Endothelial cell of umbilical vein (primary cell): ENCODE measurements at regions not wholly inside any gene's neighbourhood (a gene's known extent, or its start where the extent isn't known, plus 50 kb on each side); places are given as distances from the start of the nearest gene placed in this dataset.

Experiments
- BruUV-seq: library from RNA; stranded (reverse); fragments of 400-500 nt; replicated peaks from 2 replicates; lab custom pipeline; 2021; lab: Mats Ljungman, UMichigan
- CTCF ChIA-PET: fragments of 300-600, 350-600 bp; sonication (Branson Sonifier 250); formaldehyde crosslinking; loops from one replicate; lab custom pipeline; 2021; ENCODE audit warnings: antibody characterized with exemption, inconsistent platforms; lab: Charles Lee
- POLR2A ChIA-PET: fragments of 300-600, 350-600 bp; sonication (Branson Sonifier 250); formaldehyde crosslinking; loops from one replicate; lab custom pipeline; 2021; ENCODE audit warnings: antibody characterized with exemption, inconsistent platforms; lab: Charles Lee
- DNase-seq: peaks from one replicate; pipeline ENCODE4 v3.0.0-alpha.2; 2011; ENCODE audit warnings: low read depth, low spot score
- FAIRE-seq: peaks from 2 replicates; lab custom pipeline; 2011; peaks lifted over from hg19 to GRCh38; lab: Jason Lieb, UNC
- H2AFZ ChIP-seq: 2 replicates; pipeline ENCODE4 v1.6.0; 2012; ENCODE audit warnings: low read depth, low read length, control low read depth, inconsistent platforms
- H3K27ac ChIP-seq: 2 replicates; pipeline ENCODE4 v1.5.1; 2011; ENCODE audit warnings: low read depth, mild to moderate bottlenecking, control low read depth, low read length, moderate library complexity; ENCODE audit not compliant: insufficient read depth
- H3K27me3 ChIP-seq, 2 experiments: 2 replicates each; pipeline versions ENCODE4 v1.6.0 to v1.6.1; 2011; ENCODE audit warnings: low read length in 2 of 2, mixed read lengths in 1 of 2; ENCODE audit not compliant: control insufficient read depth in 2 of 2, insufficient read depth in 2 of 2
- H3K36me3 ChIP-seq, 2 experiments: 2 replicates in 1 of 2; 3 replicates in 1 of 2; pipeline ENCODE4 v1.5.1; 2011; ENCODE audit warnings: low read length in 2 of 2, mild to moderate bottlenecking in 1 of 2, moderate library complexity in 1 of 2; ENCODE audit not compliant: control insufficient read depth in 2 of 2, insufficient read depth in 2 of 2; ENCODE audit errors: extremely low read depth in 1 of 2
- H3K4me1 ChIP-seq: 3 replicates; pipeline ENCODE4 v1.5.1; 2011; ENCODE audit warnings: mild to moderate bottlenecking, low read length; ENCODE audit not compliant: control insufficient read depth, insufficient read depth; ENCODE audit errors: extremely low read depth
- H3K4me2 ChIP-seq: 2 replicates; pipeline ENCODE4 v1.6.1; 2011; ENCODE audit warnings: low read length, control low read depth, mixed read lengths; ENCODE audit not compliant: insufficient read depth
- H3K4me3 ChIP-seq, 3 experiments: fragments of 200-600 bp in 1 of 3; sonication (generic), shearing (Covaris generic) in 1 of 3; replicated peaks in 1 of 3; 2 replicates each; pipeline ENCODE4 v1.5.1; 2011 to 2016; ENCODE audit warnings: control low read depth in 3 of 3, low read length in 3 of 3, mild to moderate bottlenecking in 2 of 3, inconsistent platforms in 1 of 3, low read depth in 1 of 3, moderate library complexity in 1 of 3; ENCODE audit not compliant: insufficient read depth in 1 of 3
- H3K79me2 ChIP-seq: 2 replicates; pipeline ENCODE4 v1.6.0; 2012; ENCODE audit warnings: low read length, inconsistent platforms; ENCODE audit not compliant: control insufficient read depth, insufficient read depth
- H3K9ac ChIP-seq: replicated peaks from 2 replicates; pipeline ENCODE3; 2011; ENCODE audit warnings: low read length, control low read depth; ENCODE audit not compliant: insufficient read depth; ENCODE audit errors: extremely low read depth
- H3K9me1 ChIP-seq: replicated peaks from 3 replicates; pipeline ENCODE4 v1.6.0; 2011; ENCODE audit warnings: mild to moderate bottlenecking, low read length; ENCODE audit not compliant: control insufficient read depth, insufficient read depth; ENCODE audit errors: extremely low read depth
- H3K9me3 ChIP-seq: replicated peaks from 2 replicates; pipeline ENCODE4 v1.5.1; 2012; ENCODE audit warnings: low read length, inconsistent platforms; ENCODE audit not compliant: control insufficient read depth, insufficient read depth
- H4K20me1 ChIP-seq: replicated peaks from 2 replicates; pipeline ENCODE3; 2011; ENCODE audit warnings: mild to moderate bottlenecking, low read length; ENCODE audit not compliant: control insufficient read depth, insufficient read depth; ENCODE audit errors: extremely low read depth
- EZH2 ChIP-seq: IDR thresholded peaks from 2 replicates; pipeline ENCODE4 v1.6.1; 2012; ENCODE audit warnings: borderline replicate concordance, low read depth, mild to moderate bottlenecking, moderate library complexity, low read length, inconsistent platforms; ENCODE audit not compliant: severe bottlenecking
- FOS ChIP-seq: IDR thresholded peaks from 2 replicates; pipeline ENCODE4 v1.6.1; 2011; ENCODE audit warnings: mild to moderate bottlenecking, low read length, moderate library complexity, borderline replicate concordance; ENCODE audit not compliant: insufficient read depth
- GATA2 ChIP-seq: IDR thresholded peaks from 2 replicates; pipeline ENCODE4 v1.7.0; 2011; ENCODE audit warnings: low read depth, mild to moderate bottlenecking, moderate library complexity, mixed read lengths, low read length; ENCODE audit not compliant: insufficient read length, insufficient read depth
- JUN ChIP-seq: IDR thresholded peaks from 2 replicates; pipeline ENCODE4 v1.6.1; 2011; ENCODE audit warnings: borderline replicate concordance, low read depth; ENCODE audit not compliant: insufficient read length, insufficient read depth
- MYC ChIP-seq: IDR thresholded peaks from one replicate; pipeline ENCODE4 v1.6.1; 2011; ENCODE audit warnings: mild to moderate bottlenecking, low read depth, low read length
- POLR2A ChIP-seq: IDR thresholded peaks from 2 replicates; pipeline ENCODE4 v1.6.1; 2012; ENCODE audit warnings: low read depth, mild to moderate bottlenecking, control low read depth, low read length
- POLR2AphosphoS5 ChIP-seq: IDR thresholded peaks from 2 replicates; pipeline ENCODE4 v1.6.1; 2012; ENCODE audit warnings: low read depth, mild to moderate bottlenecking, control low read depth, low read length, moderate library complexity; ENCODE audit not compliant: insufficient read depth
- dilution Hi-C: fragments of 300-500 bp; cut with MboI; formaldehyde crosslinking; loops from one replicate; pipeline ENCODE4 v1.15.0; 2019; ENCODE audit warnings: low sequenced_read_pairs; ENCODE audit not compliant: extremely low pct_ligation_motif_present
- intact Hi-C: fragments of 100-400 bp; cut with micrococcal nuclease; formaldehyde crosslinking; loops from one replicate; pipeline ENCODE4 v1.10.0; 2022
- TF ChIP-seq, protein P1 (sequence below): IDR thresholded peaks from 2 replicates; pipeline ENCODE4 v1.6.1; 2011; ENCODE audit not compliant: insufficient read depth, insufficient read length
- TF ChIP-seq, protein P2 (sequence below), 2 donors: IDR thresholded peaks; 1 replicate in 1 of 2; 2 replicates in 1 of 2; pipeline ENCODE4 v1.5.1; 2011; ENCODE audit warnings: low read length in 2 of 2, mild to moderate bottlenecking in 2 of 2, moderate library complexity in 2 of 2, control low read depth in 1 of 2, inconsistent platforms in 1 of 2, low read depth in 1 of 2; ENCODE audit not compliant: insufficient read depth in 1 of 2; ENCODE audit errors: extremely low read depth in 1 of 2

DNA sequence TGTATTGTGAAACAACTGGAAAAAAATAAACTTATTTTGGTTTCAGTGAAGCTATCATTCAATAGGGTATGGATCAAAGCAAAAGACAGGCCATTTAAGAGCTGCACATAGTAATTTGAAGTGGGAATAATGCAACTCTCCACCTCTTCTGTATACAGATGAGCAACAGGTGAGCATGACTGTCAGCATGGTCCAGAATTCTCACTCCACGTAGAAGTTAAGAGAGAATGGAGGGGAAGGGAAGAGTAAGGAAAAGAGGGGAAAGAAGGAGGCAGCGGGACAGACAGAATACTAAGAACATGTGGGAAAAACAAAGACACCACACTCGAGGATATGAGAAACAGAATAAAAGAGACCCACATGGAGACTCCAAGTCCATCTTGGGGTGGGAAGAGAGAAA, 396.1 kb upstream of the GRIA1 start:
- Histone ChIP-seq H3K27ac (no peak overlapping the region), H3K9me3 (no peaks in the 10 kb centered on the region), H2AFZ (no peak overlapping the region), H4K20me1 (no peaks in the 10 kb centered on the region), H3K79me2 (no peaks in the 10 kb centered on the region), H3K9ac (no peak overlapping the region), H3K4me1 (no peaks in the 10 kb centered on the region), H3K4me3 (no peak overlapping the region), H3K36me3 (no peaks in the 10 kb centered on the region), H3K4me2 (no peak overlapping the region), H3K9me1 (no peaks in the 10 kb centered on the region), H3K27me3 (no peaks in the 10 kb centered on the region)
- intact Hi-C loops (no loop called here), dilution Hi-C loops (no loop called here)
- no peak for TF ChIP-seq POLR2A
- TF ChIP-seq, protein P1, sequence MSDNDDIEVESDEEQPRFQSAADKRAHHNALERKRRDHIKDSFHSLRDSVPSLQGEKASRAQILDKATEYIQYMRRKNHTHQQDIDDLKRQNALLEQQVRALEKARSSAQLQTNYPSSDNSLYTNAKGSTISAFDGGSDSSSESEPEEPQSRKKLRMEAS = no peak
- no peak for TF ChIP-seq POLR2AphosphoS5
- TF ChIP-seq, protein P2, sequence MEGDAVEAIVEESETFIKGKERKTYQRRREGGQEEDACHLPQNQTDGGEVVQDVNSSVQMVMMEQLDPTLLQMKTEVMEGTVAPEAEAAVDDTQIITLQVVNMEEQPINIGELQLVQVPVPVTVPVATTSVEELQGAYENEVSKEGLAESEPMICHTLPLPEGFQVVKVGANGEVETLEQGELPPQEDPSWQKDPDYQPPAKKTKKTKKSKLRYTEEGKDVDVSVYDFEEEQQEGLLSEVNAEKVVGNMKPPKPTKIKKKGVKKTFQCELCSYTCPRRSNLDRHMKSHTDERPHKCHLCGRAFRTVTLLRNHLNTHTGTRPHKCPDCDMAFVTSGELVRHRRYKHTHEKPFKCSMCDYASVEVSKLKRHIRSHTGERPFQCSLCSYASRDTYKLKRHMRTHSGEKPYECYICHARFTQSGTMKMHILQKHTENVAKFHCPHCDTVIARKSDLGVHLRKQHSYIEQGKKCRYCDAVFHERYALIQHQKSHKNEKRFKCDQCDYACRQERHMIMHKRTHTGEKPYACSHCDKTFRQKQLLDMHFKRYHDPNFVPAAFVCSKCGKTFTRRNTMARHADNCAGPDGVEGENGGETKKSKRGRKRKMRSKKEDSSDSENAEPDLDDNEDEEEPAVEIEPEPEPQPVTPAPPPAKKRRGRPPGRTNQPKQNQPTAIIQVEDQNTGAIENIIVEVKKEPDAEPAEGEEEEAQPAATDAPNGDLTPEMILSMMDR (IDR thresholded peaks at IDR 0.05; ENCODE audit: extremely low read depth in 1 of 2, insufficient read depth in 1 of 2, low read depth in 1 of 2, low read length in 2 of 2) = no peak
- no peak for TF ChIP-seq MYC
- no peak for TF ChIP-seq EZH2
- TF ChIP-seq JUN = no peak
- no peak for TF ChIP-seq GATA2
- no peak for TF ChIP-seq FOS
- FAIRE-seq (no peak), DNase-seq (no peak)
- no TSS peak for BruUV-seq
- ChIA-PET POLR2A (no interaction called here), CTCF (no interaction called here)
